ENCODE measurements at regions not wholly inside any gene's neighbourhood (a gene's known extent, or its start where the extent isn't known, plus 50 kb on each side); places are given as distances from the start of the nearest gene placed in this dataset.

GRCh38 chr22:19643448-19644313 lies 70.6 kb upstream of the SEPTIN5 start:
- Histone ChIP-seq H3K14ac (ENCODE audit: insufficient read length) (no peak overlapping the region), H2BK12ac (ENCODE audit: low read depth, low read length) (peak overlapping the region; percentile 68; the same call in 1 of the 2 replicates), H4K91ac (replicated peaks; ENCODE audit: insufficient read length, low read length) (no peak overlapping the region), H2BK15ac (ENCODE audit: low read length) (no peak overlapping the region), H3K27ac (ENCODE audit: low read depth, low read length) (no peak overlapping the region), H3K27me3 (replicated peaks in 1 of 4; ENCODE audit: control insufficient read depth in 3 of 4, extremely low read depth in 1 of 4, insufficient read depth in 3 of 4, low read length in 3 of 4) (peaks cover 0 to 2% (median 1%) of the 10 kb centered on the region in 4 experiments; a peak in 2 of 7 replicates), H4K8ac (ENCODE audit: extremely low read depth, insufficient read depth, low read length) (no peak overlapping the region), H3K18ac (ENCODE audit: extremely low read depth, low read length) (no peak overlapping the region), H3K4me2 (ENCODE audit: insufficient read depth in 1 of 2, low read depth in 2 of 2, low read length in 2 of 2) (no peak overlapping the region), H2AFZ (ENCODE audit: low read length) (no peak overlapping the region), H2BK5ac (ENCODE audit: low read depth, low read length) (no peak overlapping the region), H2BK20ac (ENCODE audit: low read length) (no peak overlapping the region), H3K36me3 (ENCODE audit: control insufficient read depth in 2 of 4, insufficient read depth in 4 of 4, low read length in 3 of 4) (no peaks in the 10 kb centered on the region), H3K79me2 (ENCODE audit: control insufficient read depth in 1 of 2, insufficient read depth in 2 of 2, low read length in 2 of 2) (no peaks in the 10 kb centered on the region), H3K9me3 (ENCODE audit: insufficient read depth in 2 of 2, low read depth in 1 of 2, low read length in 1 of 2) (peaks cover 0 to 8% of the 10 kb centered on the region in 2 experiments), H4K20me1 (replicated peaks in 1 of 2; ENCODE audit: control insufficient read depth in 1 of 2, insufficient read depth in 2 of 2, low read length in 2 of 2) (peaks cover 0 to 1% of the 10 kb centered on the region in 2 experiments), H2AK5ac (ENCODE audit: low read depth, low read length) (no peak overlapping the region), H3K4me3 (ENCODE audit: extremely low read depth in 1 of 4, insufficient read depth in 2 of 4, low read depth in 3 of 4, low read length in 4 of 4) (no peak overlapping the region), H3K23me2 (ENCODE audit: low read depth, low read length) (peaks cover 2% of the 10 kb centered on the region; the same call in 1 of the 2 replicates), H3K9ac (replicated peaks in 1 of 4; ENCODE audit: extremely low read depth in 1 of 4, low read depth in 3 of 4, low read length in 3 of 4) (no peak overlapping the region), H3K56ac (replicated peaks; ENCODE audit: insufficient read length, low read depth, low read length) (no peak overlapping the region), H3K23ac (ENCODE audit: insufficient read length) (no peak overlapping the region), H4K5ac (ENCODE audit: insufficient read length, low read depth, low read length) (no peak overlapping the region), H3K79me1 (ENCODE audit: low read depth, low read length) (no peaks in the 10 kb centered on the region), H3K4me1 (replicated peaks in 1 of 4; ENCODE audit: control insufficient read depth in 3 of 4, insufficient read depth in 4 of 4, low read length in 3 of 4) (peaks cover 0 to 2% (median 0%) of the 10 kb centered on the region in 4 experiments; a peak in 4 of 7 replicates), H3K4ac (replicated peaks; ENCODE audit: insufficient read length, low read depth, low read length) (no peak overlapping the region), H2BK120ac (replicated peaks; ENCODE audit: low read depth, low read length) (no peak overlapping the region)
- DNase-seq (ENCODE audit: low read depth in 1 of 2, low spot score in 2 of 2) (no peak), FAIRE-seq (no peak)
- CTCF ChIA-PET (ENCODE audit: partially characterized antibody): interaction anchor here (0.6 to 4.2 kb wide), 8 partner anchors 11 to 105 kb away, joined by 3 to 56 read pairs (median 10); no protein-coding TSS in a partner anchor
- TF ChIP-seq SUZ12 (IDR thresholded peaks at IDR 0.05; ENCODE audit: low read length) (no peak), TAF1 (IDR thresholded peaks at IDR 0.05; ENCODE audit: low read depth, low read length) (no peak), ZNF274 (IDR thresholded peaks at IDR 0.05; ENCODE audit: borderline replicate concordance, extremely low read depth, low read length) (no peak), CREB1 (IDR thresholded peaks at IDR 0.05) (no peak), BACH1 (IDR thresholded peaks at IDR 0.05; ENCODE audit: low read length) (no peak), NANOG (IDR thresholded peaks at IDR 0.05; ENCODE audit: insufficient read depth, low read depth, low read length, poor library complexity, severe bottlenecking) (no peak)
- POLR2A ChIA-PET (ENCODE audit: partially characterized antibody): interaction anchor here (1.0 to 1.7 kb wide), 3 partner anchors 9 to 45 kb away, joined by 4 read pairs; no protein-coding TSS in a partner anchor
- WGBS, 2 experiments (ENCODE audit: extremely low coverage in 1 of 2, insufficient coverage in 1 of 2, insufficient read length in 1 of 2, insufficient replicate concordance in 2 of 2, low coverage in 1 of 2, low lambda C conversion rate in 2 of 2, missing lambda C conversion rate in 1 of 2): 90% methylated on average over 13 of the region's 13 CpGs; no CpG with 5 or more reads in 1 of the 2 experiments

Measured in H1 (cell line).